Muscle layer of duodenum (tissue), 2 donors: ENCODE measurements at regions not wholly inside any gene's neighbourhood (a gene's known extent, or its start where the extent isn't known, plus 50 kb on each side); places are given as distances from the start of the nearest gene placed in this dataset.

ENCODE experiments used
- H3K27ac ChIP-seq: one replicate; pipeline ENCODE4 v1.7.0; 2013; ENCODE audit warnings: mild to moderate bottlenecking, low read length
- H3K27me3 ChIP-seq: one replicate; pipeline ENCODE4 v1.7.0; 2013; ENCODE audit warnings: low read depth, mild to moderate bottlenecking, control low read depth, low read length
- H3K36me3 ChIP-seq, 2 donors: one replicate each; pipeline ENCODE4 v1.7.0; 2013; ENCODE audit warnings: low read length in 2 of 2, control low read depth in 1 of 2, mild to moderate bottlenecking in 1 of 2; ENCODE audit not compliant: insufficient read depth in 2 of 2, control insufficient read depth in 1 of 2
- H3K4me1 ChIP-seq, 2 donors: one replicate each; pipeline ENCODE4 v1.7.0; 2013; ENCODE audit warnings: low read length in 2 of 2, mild to moderate bottlenecking in 2 of 2, control low read depth in 1 of 2, moderate library complexity in 1 of 2; ENCODE audit not compliant: insufficient read depth in 2 of 2, control insufficient read depth in 1 of 2
- H3K4me3 ChIP-seq, 2 donors: one replicate each; pipeline ENCODE4 v1.7.0; 2013; ENCODE audit warnings: low read length in 2 of 2, low read depth in 1 of 2, mild to moderate bottlenecking in 1 of 2
- H3K9me3 ChIP-seq, 2 donors: one replicate each; pipeline ENCODE4 v1.7.0; 2013; ENCODE audit warnings: low read length in 2 of 2, control low read depth in 1 of 2, mild to moderate bottlenecking in 1 of 2; ENCODE audit not compliant: control insufficient read depth in 1 of 2
- donor health status: healthy.

DNA sequence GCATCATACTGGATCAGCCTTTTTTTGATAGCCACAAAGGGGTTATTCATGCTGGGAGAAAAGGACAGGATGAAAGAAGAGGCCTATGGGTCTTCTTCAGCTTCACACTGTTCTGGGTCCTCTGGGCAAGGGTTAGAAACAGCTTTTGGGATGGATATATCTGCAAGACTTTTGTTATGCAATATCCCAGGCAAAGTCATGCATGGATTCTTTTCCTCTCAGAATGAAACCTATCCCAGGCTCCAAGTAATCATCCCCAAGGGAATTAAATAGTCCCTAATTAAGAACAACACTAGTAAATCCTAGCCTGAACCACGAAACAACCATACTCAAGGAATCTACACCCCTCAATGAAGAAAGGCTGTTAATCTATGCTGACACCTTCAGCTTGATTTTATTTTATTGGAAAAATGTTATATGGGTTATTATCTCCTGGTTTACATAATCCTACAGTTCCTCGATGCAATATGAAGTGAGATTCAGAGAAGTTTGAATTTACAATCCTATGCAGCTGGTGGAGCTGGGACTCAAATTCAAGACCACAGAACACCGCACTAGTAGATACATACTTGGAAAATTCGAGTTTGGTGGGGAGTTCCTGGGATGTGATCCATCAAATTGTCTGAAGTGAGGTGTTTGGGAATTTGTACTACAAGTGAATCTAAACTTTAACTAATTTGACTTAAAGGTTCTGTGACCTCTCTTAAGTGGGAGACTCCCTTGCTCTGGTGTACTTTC is 338.6 kb downstream of the TBX15 start:
- Histone ChIP-seq H3K27ac (no peak overlapping the region), H3K27me3 (no peaks in the 10 kb centered on the region), H3K4me3 (no peak overlapping the region), H3K36me3 (no peaks in the 10 kb centered on the region), H3K9me3 (no peaks in the 10 kb centered on the region), H3K4me1 (peaks cover 0 to 11% of the 10 kb centered on the region in 2 donors)

DNA sequence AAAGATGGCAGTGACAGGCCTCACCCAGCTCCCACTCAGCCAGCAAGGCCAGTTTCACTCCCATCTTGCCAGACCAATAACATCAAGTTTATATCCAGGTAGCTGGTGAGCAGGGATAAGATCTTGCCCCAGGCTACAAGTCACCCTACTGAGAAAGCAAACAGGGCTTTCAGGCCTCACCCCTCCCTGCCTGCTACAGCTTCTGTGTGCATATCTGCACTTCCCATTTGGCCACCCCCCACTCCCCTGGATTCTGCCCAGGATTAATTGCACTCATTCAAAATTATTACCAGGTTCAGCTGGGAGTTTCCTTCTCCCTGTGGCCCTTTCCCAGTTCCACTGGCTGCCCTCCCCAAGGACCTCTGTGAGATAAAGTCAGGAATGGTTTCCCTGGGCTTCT is 352.1 kb downstream of the TBX15 start:
- no peaks in the 10 kb centered on the region for H3K9me3 ChIP-seq
- H3K27me3 ChIP-seq = no peaks in the 10 kb centered on the region
- H3K36me3 ChIP-seq = no peaks in the 10 kb centered on the region
- no peaks in the 10 kb centered on the region for H3K4me1 ChIP-seq
- no peak overlapping the region for H3K4me3 ChIP-seq
- no peak overlapping the region for H3K27ac ChIP-seq

DNA sequence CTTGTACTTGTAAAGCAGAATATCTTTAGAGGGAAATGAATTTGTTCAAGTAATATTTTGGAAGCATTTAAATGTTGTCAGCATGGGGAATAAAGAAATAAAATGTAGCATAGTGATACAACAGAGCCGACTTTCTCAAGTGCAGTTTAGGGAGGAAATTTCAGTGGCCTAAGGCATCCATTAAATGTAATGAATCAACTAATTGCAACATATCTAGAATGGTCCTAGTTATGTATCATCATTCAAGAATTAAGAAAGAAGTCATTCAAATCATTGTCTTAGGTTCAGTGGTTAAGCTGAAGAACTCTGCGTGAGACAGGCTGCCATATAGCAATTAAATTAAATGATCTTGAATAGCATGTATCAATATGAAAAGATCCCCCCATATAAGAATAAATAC is 360.7 kb downstream of the TBX15 start:
- H3K36me3 ChIP-seq = no peaks in the 10 kb centered on the region
- no peak overlapping the region for H3K27ac ChIP-seq
- H3K4me3 ChIP-seq = no peak overlapping the region
- H3K4me1 ChIP-seq = no peaks in the 10 kb centered on the region
- H3K9me3 ChIP-seq = no peaks in the 10 kb centered on the region
- no peaks in the 10 kb centered on the region for H3K27me3 ChIP-seq

DNA sequence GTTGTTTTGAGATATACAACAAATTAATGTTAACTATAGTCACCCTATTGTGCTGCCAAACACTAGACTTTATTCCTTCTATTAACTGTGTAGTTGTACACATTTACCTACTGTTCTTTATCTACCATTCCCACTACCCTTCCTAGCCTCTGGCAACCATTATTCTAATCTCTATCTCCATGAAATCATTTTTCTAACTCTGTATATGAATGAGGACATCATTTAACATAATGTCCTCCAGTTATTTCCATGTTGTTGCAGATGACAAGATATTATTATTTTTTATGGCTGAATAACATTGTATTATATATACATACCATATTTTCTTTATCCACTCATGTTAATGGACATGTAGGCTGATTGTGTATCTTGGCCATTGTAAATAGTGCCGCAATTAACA is 366.3 kb downstream of the TBX15 start:
- H3K4me1 ChIP-seq = no peaks in the 10 kb centered on the region
- peaks cover 0 to 8% of the 10 kb centered on the region in 2 donors for H3K9me3 ChIP-seq
- H3K27ac ChIP-seq = no peak overlapping the region
- no peaks in the 10 kb centered on the region for H3K27me3 ChIP-seq
- no peaks in the 10 kb centered on the region for H3K36me3 ChIP-seq
- no peak overlapping the region for H3K4me3 ChIP-seq

DNA sequence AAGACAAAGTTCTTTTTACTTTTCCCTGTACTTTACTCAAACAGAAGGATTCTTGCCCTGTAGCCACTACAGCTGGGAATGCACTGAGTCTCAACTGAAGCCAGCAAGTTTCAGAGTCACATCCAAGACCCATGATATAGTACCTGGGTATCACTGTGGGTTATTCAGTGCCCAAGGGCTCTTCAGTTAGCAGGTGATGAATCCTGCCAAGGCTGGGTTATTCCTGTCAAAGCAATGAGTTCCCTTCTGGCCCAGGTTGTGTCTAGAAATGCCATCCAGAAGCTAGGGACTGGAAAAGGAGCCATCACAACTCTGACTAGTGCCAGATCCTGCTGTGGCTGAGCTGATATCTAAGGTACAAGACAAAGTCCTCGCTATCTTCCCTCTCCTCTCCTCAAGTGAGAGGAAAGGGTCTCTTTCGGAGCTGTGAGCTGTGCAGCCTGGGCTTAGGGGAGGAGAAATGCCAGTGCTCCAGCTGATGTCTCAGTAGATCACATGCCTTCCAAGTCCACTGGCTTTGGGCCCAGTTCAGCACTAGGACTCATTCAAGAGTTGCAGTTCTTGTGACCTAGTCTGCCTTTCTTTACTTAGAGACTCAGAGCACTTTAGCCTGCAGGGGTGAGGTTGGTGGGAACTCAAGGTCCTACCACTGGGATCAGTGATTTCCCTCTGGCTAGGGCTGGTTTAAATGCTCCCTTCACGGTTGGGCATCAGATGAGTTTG is 369.4 kb downstream of the TBX15 start:
- Histone ChIP-seq H3K27me3 (no peaks in the 10 kb centered on the region), H3K36me3 (no peaks in the 10 kb centered on the region), H3K4me1 (no peaks in the 10 kb centered on the region), H3K27ac (no peak overlapping the region), H3K4me3 (no peak overlapping the region), H3K9me3 (peaks cover 0 to 9% of the 10 kb centered on the region in 2 donors)

DNA sequence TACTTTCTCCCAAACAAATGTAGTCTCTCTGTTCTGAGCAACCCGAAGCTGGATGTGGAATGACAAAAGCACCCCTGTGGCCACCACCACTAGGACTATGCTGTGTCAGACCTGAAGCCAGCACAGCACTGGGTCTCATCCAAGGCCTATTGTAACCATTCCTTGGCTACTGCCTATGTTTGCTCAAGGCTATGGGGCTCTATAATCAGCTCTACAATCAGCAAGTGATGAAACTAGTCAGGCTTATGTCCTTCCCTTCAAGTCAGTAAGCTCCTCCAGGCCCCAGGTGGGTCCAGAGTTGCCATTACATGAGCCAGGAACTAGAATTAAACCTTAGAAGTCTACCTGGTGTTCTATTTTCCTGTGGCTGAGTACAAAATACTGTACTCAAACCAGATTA is 370.2 kb downstream of the TBX15 start:
- Histone ChIP-seq H3K36me3 (no peaks in the 10 kb centered on the region), H3K9me3 (peaks cover 0 to 13% of the 10 kb centered on the region in 2 donors), H3K4me3 (no peak overlapping the region), H3K27ac (no peak overlapping the region), H3K4me1 (no peaks in the 10 kb centered on the region), H3K27me3 (no peaks in the 10 kb centered on the region)

DNA sequence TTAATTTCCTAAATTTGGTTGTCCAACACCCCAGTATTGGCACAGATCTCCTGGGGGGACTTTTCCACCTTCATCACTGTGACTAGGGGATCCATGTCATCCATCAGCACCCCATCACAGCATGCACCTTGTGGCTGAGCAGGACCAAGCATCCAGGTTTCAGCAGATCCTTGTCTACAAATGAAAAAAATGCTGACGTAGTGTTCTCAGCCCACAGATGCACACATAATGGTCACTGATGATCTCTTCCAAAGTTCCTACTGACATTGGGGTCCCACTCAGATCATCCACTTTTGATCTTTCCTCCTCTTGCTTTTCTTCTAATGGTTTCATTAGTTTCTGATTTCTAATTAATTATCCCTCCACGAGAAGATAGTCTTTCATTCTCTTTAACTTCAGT is 373.1 kb downstream of the TBX15 start:
- Histone ChIP-seq H3K4me3 (no peak overlapping the region), H3K27me3 (no peaks in the 10 kb centered on the region), H3K27ac (no peak overlapping the region), H3K36me3 (no peaks in the 10 kb centered on the region), H3K4me1 (no peaks in the 10 kb centered on the region), H3K9me3 (peaks cover 0 to 13% of the 10 kb centered on the region in 2 donors)

DNA sequence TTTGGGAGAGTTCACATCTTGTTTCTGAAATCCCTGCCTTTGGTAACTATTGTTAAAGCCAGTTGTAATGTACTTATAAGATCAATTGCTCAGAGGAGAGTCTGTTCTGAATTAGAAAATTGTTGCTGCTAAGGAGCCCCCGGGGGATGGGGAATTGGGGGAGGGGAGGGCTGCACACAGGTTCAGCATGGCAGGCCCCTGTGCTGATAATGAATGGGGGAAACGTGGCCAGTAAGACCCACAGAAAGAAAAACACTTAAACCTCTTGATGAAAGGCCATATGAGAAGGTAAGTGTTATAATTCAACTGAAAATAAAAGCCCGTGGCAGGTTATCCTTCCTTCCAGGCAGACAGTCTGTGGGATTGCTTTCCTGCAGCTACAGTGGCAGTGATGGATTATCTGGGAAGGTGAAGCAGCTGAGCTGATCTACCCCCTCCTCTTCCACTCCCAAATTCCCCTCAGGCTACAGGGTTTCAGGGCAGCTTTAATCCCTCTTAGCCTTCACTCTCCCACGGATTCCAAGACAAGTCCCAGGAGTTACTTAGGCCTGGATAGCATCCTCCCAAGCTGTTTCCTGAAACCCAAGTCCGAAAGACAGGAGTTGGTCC is 398.8 kb downstream of the TBX15 start:
- Histone ChIP-seq H3K27me3 (no peaks in the 10 kb centered on the region), H3K4me1 (no peaks in the 10 kb centered on the region), H3K36me3 (no peaks in the 10 kb centered on the region), H3K27ac (no peak overlapping the region), H3K4me3 (no peak overlapping the region), H3K9me3 (no peaks in the 10 kb centered on the region)

DNA sequence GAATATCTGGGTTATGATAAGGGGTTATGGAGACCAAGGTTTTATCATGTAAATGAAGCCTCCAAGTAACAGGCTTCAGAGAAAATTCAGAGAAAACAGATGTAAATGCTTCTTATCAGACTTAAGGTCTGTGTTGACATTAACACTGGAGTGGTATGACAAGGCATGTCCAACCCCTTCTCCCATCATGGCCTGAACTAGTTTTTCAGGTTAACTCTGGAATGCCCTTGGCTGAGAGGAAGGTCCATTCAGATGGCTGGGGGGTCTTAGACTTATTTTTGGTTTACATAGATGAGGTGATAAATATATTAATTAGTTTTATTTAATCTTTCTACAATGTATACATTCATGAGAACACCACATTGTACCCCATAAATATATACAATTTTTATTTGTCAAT is 399.6 kb downstream of the TBX15 start:
- H3K36me3 ChIP-seq = no peaks in the 10 kb centered on the region
- no peak overlapping the region for H3K27ac ChIP-seq
- H3K4me1 ChIP-seq = no peaks in the 10 kb centered on the region
- no peaks in the 10 kb centered on the region for H3K9me3 ChIP-seq
- no peak overlapping the region for H3K4me3 ChIP-seq
- H3K27me3 ChIP-seq = no peaks in the 10 kb centered on the region

DNA sequence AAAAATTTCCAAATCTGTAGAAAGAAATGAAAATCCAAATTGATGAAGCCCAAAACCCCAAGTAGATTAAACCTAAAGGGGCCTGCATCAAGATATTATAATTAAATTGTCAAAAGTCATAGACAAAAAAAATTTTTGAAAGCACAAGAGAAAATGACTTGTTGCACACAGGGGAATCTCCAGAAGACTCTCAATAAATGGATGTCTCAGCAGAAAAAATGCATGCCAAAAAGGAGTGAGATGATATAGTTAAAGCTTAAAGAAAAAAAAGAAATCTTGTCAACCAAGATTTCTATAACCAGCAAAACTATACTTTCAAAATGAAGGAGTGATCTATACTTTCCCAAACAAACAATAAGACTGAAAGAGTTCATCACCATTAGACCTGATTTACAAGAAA is 393.2 kb upstream of the SPAG17 start:
- Histone ChIP-seq H3K36me3 (no peaks in the 10 kb centered on the region), H3K27me3 (no peaks in the 10 kb centered on the region), H3K9me3 (peaks cover 0 to 11% of the 10 kb centered on the region in 2 donors), H3K4me3 (no peak overlapping the region), H3K4me1 (no peaks in the 10 kb centered on the region), H3K27ac (no peak overlapping the region)

DNA sequence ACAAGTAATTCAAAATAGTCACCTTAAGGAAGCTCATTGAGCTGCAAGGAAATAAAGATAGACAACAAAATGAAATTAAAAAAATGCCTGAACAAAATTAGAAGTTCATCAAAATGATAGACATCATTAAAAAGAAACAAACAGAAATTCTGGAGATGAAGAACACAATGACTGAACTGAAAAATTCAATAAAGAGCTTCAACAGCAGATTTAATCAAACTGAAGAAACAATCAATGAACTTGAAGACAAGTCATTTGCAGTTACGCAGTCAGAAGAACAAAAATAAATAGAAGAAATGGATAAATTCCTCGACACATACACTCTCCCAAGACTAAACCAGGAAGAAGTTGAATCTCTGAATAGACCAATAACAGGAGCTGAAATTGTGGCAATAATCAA is 390.0 kb upstream of the SPAG17 start:
- peaks cover 0 to 11% of the 10 kb centered on the region in 2 donors for H3K9me3 ChIP-seq

More for the DNA sequence above, 390.0 kb upstream of the SPAG17 start:
- H3K27me3 ChIP-seq = no peaks in the 10 kb centered on the region
- H3K4me1 ChIP-seq = no peaks in the 10 kb centered on the region
- no peak overlapping the region for H3K27ac ChIP-seq
- no peak overlapping the region for H3K4me3 ChIP-seq
- H3K36me3 ChIP-seq = no peaks in the 10 kb centered on the region
